ENCODE measurements at regions not wholly inside any gene's neighbourhood (a gene's known extent, or its start where the extent isn't known, plus 50 kb on each side); places are given as distances from the start of the nearest gene placed in this dataset.

- DNase-seq = no peak
Measured at GRCh38 chr6:152905551-152906299, 77.1 kb downstream of the FBXO5 start.

GRCh38 chr6:152909241-152909640, 73.6 kb downstream of the FBXO5 start:
- DNase-seq = no peak

GRCh38 chr6:152916035-152916434, 66.8 kb downstream of the FBXO5 start:
- no peak for DNase-seq

DNA sequence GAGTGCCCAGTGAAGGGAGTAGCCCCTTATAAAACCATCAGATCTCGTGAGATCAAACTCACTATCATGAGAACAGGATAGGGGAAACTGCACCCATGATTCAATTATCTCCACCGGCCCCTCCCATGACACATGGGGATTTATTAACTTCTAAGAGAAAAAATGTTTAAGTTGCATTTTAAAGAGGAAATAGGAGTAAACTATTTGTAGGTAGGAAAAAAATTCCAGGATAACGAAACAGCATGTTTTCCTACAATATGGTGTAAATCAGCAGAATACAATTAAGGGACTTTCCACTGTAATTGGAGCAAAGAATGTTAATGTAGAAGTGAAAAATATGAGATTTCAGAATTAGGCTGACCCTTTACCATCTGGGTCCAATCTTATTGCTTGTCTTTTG, 63.9 kb downstream of the FBXO5 start:
- DNase-seq = no peak

DNA sequence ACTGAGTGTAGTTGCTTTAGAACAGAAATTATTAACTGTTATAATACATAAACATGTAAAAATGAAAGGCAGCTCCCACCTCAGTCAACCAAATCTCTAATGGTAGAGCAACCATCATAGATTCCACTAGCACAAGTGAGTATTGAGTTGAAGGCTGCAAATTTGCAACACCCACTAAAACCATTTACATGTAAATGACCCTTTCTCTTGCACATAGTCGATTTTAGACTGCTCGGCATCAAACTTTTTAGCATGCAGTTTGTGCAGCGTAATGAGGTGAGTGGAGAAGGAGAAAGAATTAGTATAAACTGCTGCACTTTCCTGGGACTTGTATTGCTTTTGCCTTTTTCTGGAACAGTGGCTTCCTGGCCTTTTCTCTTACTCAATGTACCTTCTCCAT, 62.8 kb downstream of the FBXO5 start:
- no peak for DNase-seq
